Activated T-cell treated with anti-CD3 and anti-CD28 coated beads for 1 hour (primary cell): ENCODE measurements at regions not wholly inside any gene's neighbourhood (a gene's known extent, or its start where the extent isn't known, plus 50 kb on each side); places are given as distances from the start of the nearest gene placed in this dataset.

Experiments used
- DNase-seq: peaks from one replicate; pipeline ENCODE4 v3.0.0-alpha.2; 2020; ENCODE audit warnings: low read depth

GRCh38 chr2:146666340-146666739 is 1178.5 kb upstream of the ACVR2A start:
- no peak for DNase-seq

- DNase-seq = no peak
Observed at GRCh38 chr2:146665800-146666199, 1179.0 kb upstream of the ACVR2A start.

- DNase-seq = no peak
Observed at GRCh38 chr2:146661473-146662096, 1183.2 kb upstream of the ACVR2A start.

- no peak for DNase-seq
Observed at GRCh38 chr2:146659976-146660375, 1184.9 kb upstream of the ACVR2A start.

- no peak for DNase-seq
Observed at GRCh38 chr2:146652311-146652710, 1192.5 kb upstream of the ACVR2A start.

GRCh38 chr2:146651361-146651760 is 1193.5 kb upstream of the ACVR2A start:
- DNase-seq = no peak

GRCh38 chr2:146642066-146642465 is 1202.8 kb upstream of the ACVR2A start:
- DNase-seq = no peak

- no peak for DNase-seq
Observed at GRCh38 chr2:146634230-146635097, 1210.4 kb upstream of the ACVR2A start.

- no peak for DNase-seq
Observed at GRCh38 chr2:146633159-146633558, 1211.7 kb upstream of the ACVR2A start.

GRCh38 chr2:146632707-146633106 is 1212.1 kb upstream of the ACVR2A start:
- DNase-seq = no peak

- DNase-seq = no peak
Observed at GRCh38 chr2:146624430-146625160, 1220.2 kb upstream of the ACVR2A start.

- no peak for DNase-seq
Observed at GRCh38 chr2:146623771-146624170, 1221.1 kb upstream of the ACVR2A start.

GRCh38 chr2:146621656-146622055 is 1223.2 kb upstream of the ACVR2A start:
- DNase-seq = no peak

- DNase-seq = no peak
Observed at GRCh38 chr2:146615778-146616177, 1229.1 kb upstream of the ACVR2A start.

GRCh38 chr2:146608490-146608889 is 1236.3 kb upstream of the ACVR2A start:
- no peak for DNase-seq

- DNase-seq = no peak
Observed at GRCh38 chr2:146604521-146604920, 1240.3 kb upstream of the ACVR2A start.

- DNase-seq = no peak
Observed at GRCh38 chr2:146602856-146603255, 1242.0 kb upstream of the ACVR2A start.

GRCh38 chr2:146602383-146602782 is 1242.4 kb upstream of the ACVR2A start:
- no peak for DNase-seq

- no peak for DNase-seq
Observed at GRCh38 chr2:146598791-146599190, 1246.0 kb upstream of the ACVR2A start.

- no peak for DNase-seq
Observed at GRCh38 chr2:146597291-146597690, 1247.5 kb upstream of the ACVR2A start.

- DNase-seq = no peak
Observed at GRCh38 chr2:146591908-146592307, 1252.9 kb upstream of the ACVR2A start.

- DNase-seq = no peak
Observed at GRCh38 chr2:146587291-146587713, 1257.5 kb upstream of the ACVR2A start.

- no peak for DNase-seq
Observed at GRCh38 chr2:146584316-146584715, 1260.5 kb upstream of the ACVR2A start.
